Keratinocyte (primary cell): ENCODE measurements at regions not wholly inside any gene's neighbourhood (a gene's known extent, or its start where the extent isn't known, plus 50 kb on each side); places are given as distances from the start of the nearest gene placed in this dataset.

Experiments used
- EZH2 ChIP-seq: IDR thresholded peaks from one replicate; pipeline ENCODE4 v1.6.1; 2012; ENCODE audit warnings: inconsistent platforms, mild to moderate bottlenecking, low read length, moderate library complexity
- TF ChIP-seq, protein P1 (sequence below), 3 experiments: IDR thresholded peaks in 1 of 3; conservative IDR thresholded peaks in 1 of 3; optimal IDR thresholded peaks in 1 of 3; 2 replicates in 2 of 3; 3 replicates in 1 of 3; pipeline versions ENCODE3 to v1.5.1; 2011; ENCODE audit warnings: low read length in 3 of 3, mild to moderate bottlenecking in 3 of 3, moderate library complexity in 2 of 3, control low read depth in 1 of 3, inconsistent platforms in 1 of 3; ENCODE audit not compliant: insufficient read depth in 2 of 3; ENCODE audit errors: extremely low read depth in 1 of 3

DNA sequence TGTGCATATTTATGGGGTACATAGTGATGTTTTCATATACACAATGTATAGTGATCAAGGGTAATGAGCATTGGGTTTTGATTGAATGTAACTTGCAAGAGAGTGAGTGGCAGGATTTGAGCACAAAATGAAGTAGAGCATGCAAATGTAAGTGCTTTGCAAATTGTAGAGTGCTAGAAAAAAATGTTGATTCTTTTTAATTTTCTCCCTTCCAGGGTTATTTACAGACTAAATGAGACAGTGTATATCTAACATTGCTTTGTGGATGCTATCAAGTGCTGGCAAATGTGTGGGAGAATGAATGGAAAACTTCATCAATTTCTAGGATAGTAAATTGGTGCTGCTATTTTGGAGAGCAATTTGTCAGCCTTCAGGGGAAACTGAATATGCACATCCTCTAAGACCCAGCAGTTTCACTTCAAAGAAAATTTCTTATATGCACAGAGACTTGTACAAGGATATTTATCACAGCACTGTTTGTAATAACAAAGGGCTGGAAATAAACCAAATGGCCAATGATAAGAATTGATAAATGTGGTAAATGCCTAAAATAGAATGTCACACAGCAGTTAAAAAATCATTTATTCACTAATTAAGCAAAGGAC, 120.6 kb upstream of the PLPP4 start:
- TF ChIP-seq, protein P1, sequence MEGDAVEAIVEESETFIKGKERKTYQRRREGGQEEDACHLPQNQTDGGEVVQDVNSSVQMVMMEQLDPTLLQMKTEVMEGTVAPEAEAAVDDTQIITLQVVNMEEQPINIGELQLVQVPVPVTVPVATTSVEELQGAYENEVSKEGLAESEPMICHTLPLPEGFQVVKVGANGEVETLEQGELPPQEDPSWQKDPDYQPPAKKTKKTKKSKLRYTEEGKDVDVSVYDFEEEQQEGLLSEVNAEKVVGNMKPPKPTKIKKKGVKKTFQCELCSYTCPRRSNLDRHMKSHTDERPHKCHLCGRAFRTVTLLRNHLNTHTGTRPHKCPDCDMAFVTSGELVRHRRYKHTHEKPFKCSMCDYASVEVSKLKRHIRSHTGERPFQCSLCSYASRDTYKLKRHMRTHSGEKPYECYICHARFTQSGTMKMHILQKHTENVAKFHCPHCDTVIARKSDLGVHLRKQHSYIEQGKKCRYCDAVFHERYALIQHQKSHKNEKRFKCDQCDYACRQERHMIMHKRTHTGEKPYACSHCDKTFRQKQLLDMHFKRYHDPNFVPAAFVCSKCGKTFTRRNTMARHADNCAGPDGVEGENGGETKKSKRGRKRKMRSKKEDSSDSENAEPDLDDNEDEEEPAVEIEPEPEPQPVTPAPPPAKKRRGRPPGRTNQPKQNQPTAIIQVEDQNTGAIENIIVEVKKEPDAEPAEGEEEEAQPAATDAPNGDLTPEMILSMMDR (optimal IDR thresholded peaks at IDR 0.05 in 1 of 3, IDR thresholded peaks at IDR 0.05 in 1 of 3, conservative IDR thresholded peaks at IDR 0.05 in 1 of 3; ENCODE audit: extremely low read depth in 1 of 3, insufficient read depth in 2 of 3, low read length in 3 of 3) = no peak
- TF ChIP-seq EZH2 = no peak
